ENCODE measurements at regions not wholly inside any gene's neighbourhood (a gene's known extent, or its start where the extent isn't known, plus 50 kb on each side); places are given as distances from the start of the nearest gene placed in this dataset.

- no peak for TF ChIP-seq CTCF (IDR thresholded peaks at IDR 0.05)
- no peak for TF ChIP-seq POLR2A (IDR thresholded peaks at IDR 0.05)
These were observed 143.1 kb upstream of the GJE1 start for GRCh38 chr6:141989706-141989959.

All from heart left ventricle (tissue), 13 donors.